Common myeloid progenitor, CD34-positive (primary cell): ENCODE measurements at regions not wholly inside any gene's neighbourhood (a gene's known extent, or its start where the extent isn't known, plus 50 kb on each side); places are given as distances from the start of the nearest gene placed in this dataset.

Source experiments
- CTCF ChIA-PET: fragments of 350-600 bp; sonication (Branson Sonifier 250); formaldehyde crosslinking; loops from one replicate; lab custom pipeline; 2021; ENCODE audit warnings: antibody characterized with exemption; lab: Charles Lee
- POLR2A ChIA-PET: fragments of 350-600 bp; sonication (Branson Sonifier 250); formaldehyde crosslinking; loops from one replicate; lab custom pipeline; 2021; ENCODE audit warnings: antibody characterized with exemption; lab: Charles Lee
- DNase-seq, 3 donors: peaks; one replicate each; pipeline versions ENCODE4 v3.0.0 to v3.0.0-alpha.2; 2013
- H3K27ac ChIP-seq, 2 experiments: 1 replicate in 1 of 2; 2 replicates in 1 of 2; pipeline ENCODE4 v1.7.0; 2013; ENCODE audit warnings: inconsistent platforms in 2 of 2, low read length in 2 of 2, mild to moderate bottlenecking in 2 of 2, low read depth in 1 of 2, moderate library complexity in 1 of 2; ENCODE audit not compliant: severe bottlenecking in 2 of 2, insufficient read depth in 1 of 2, poor library complexity in 1 of 2
- H3K27me3 ChIP-seq, 5 experiments: replicated peaks in 2 of 5; 1 replicate in 3 of 5; 2 replicates in 2 of 5; pipeline versions ENCODE4 v1.6.1 to v1.7.0; 2013; ENCODE audit warnings: low read length in 4 of 5, mild to moderate bottlenecking in 2 of 5, moderate library complexity in 2 of 5, inconsistent platforms in 1 of 5; ENCODE audit not compliant: insufficient read depth in 5 of 5, control insufficient read depth in 4 of 5
- H3K36me3 ChIP-seq, 4 experiments: 1 replicate in 2 of 4; 2 replicates in 2 of 4; pipeline versions ENCODE4 v1.6.1 to v1.7.0; 2013; ENCODE audit warnings: low read length in 3 of 4, control low read depth in 1 of 4, mild to moderate bottlenecking in 1 of 4; ENCODE audit not compliant: control insufficient read depth in 4 of 4, insufficient read depth in 4 of 4
- H3K4me1 ChIP-seq, 4 experiments: 1 replicate in 3 of 4; 2 replicates in 1 of 4; pipeline versions ENCODE4 v1.6.1 to v1.7.1; 2013; ENCODE audit warnings: low read length in 3 of 4, mild to moderate bottlenecking in 3 of 4, control low read depth in 1 of 4, inconsistent platforms in 1 of 4, moderate library complexity in 1 of 4; ENCODE audit not compliant: control insufficient read depth in 4 of 4, insufficient read depth in 4 of 4; ENCODE audit errors: control extremely low read depth in 1 of 4
- H3K4me3 ChIP-seq, 7 experiments: 1 replicate in 4 of 7; 2 replicates in 3 of 7; pipeline versions ENCODE4 v1.5.1 to v1.7.0; 2013; ENCODE audit warnings: mild to moderate bottlenecking in 7 of 7, low read length in 6 of 7, moderate library complexity in 6 of 7, inconsistent platforms in 2 of 7, low read depth in 2 of 7, control low read depth in 1 of 7; ENCODE audit not compliant: insufficient read depth in 4 of 7, control insufficient read depth in 1 of 7; ENCODE audit errors: extremely low read depth in 1 of 7
- H3K9me3 ChIP-seq, 5 experiments: 1 replicate in 4 of 5; 2 replicates in 1 of 5; pipeline versions ENCODE4 v1.6.1 to v1.7.1; 2013; ENCODE audit warnings: low read length in 4 of 5, mild to moderate bottlenecking in 2 of 5, inconsistent platforms in 1 of 5, low read depth in 1 of 5, moderate library complexity in 1 of 5; ENCODE audit not compliant: control insufficient read depth in 4 of 5, insufficient read depth in 2 of 5; ENCODE audit errors: control extremely low read depth in 1 of 5
- WGBS: methylation state at CpG from one replicate; pipeline ENCODE4 v1.1.5; 2013; ENCODE audit not compliant: insufficient coverage; 5-methylcytosine and 5-hydroxymethylcytosine counted together

- Histone ChIP-seq H3K4me1 (peaks cover 4 to 49% (median 33%) of the 10 kb centered on the region in 4 experiments), H3K36me3 (no peaks in the 10 kb centered on the region), H3K27ac (no peak overlapping the region), H3K4me3 (no peak overlapping the region), H3K9me3 (no peaks in the 10 kb centered on the region), H3K27me3 (no peaks in the 10 kb centered on the region)
- 97% methylated on average over 4 of the region's 4 CpGs for WGBS
- POLR2A ChIA-PET = no interaction called here
- CTCF ChIA-PET = no interaction called here
- DNase-seq = no peak
Measured at GRCh38 chr5:87076411-87076810, 191.3 kb upstream of the RASA1 start.

- H3K4me1 ChIP-seq = peaks cover 10 to 53% (median 37%) of the 10 kb centered on the region in 4 experiments
- no peaks in the 10 kb centered on the region for H3K9me3 ChIP-seq
- POLR2A ChIA-PET = no interaction called here
- no peak for DNase-seq
- H3K27ac ChIP-seq = no peak overlapping the region
- H3K36me3 ChIP-seq = no peaks in the 10 kb centered on the region
- no peaks in the 10 kb centered on the region for H3K27me3 ChIP-seq
- CTCF ChIA-PET = no interaction called here
- H3K4me3 ChIP-seq = no peak overlapping the region
- 100% methylated on average over 1 of the region's 2 CpGs for WGBS
Measured at GRCh38 chr5:87076931-87077330, 190.8 kb upstream of the RASA1 start.

GRCh38 chr5:87079219-87079618, 188.5 kb upstream of the RASA1 start:
- Histone ChIP-seq H3K27ac (no peak overlapping the region), H3K4me1 (peaks cover 17 to 62% (median 43%) of the 10 kb centered on the region in 4 experiments), H3K36me3 (no peaks in the 10 kb centered on the region), H3K4me3 (peak overlapping the region in 2 of 7 experiments; percentile 19 to 54), H3K9me3 (peaks cover 0 to 8% (median 0%) of the 10 kb centered on the region in 5 experiments), H3K27me3 (no peaks in the 10 kb centered on the region)
- POLR2A ChIA-PET = no interaction called here
- peak; percentile 58 to 88 (median 81) for DNase-seq
- CTCF ChIA-PET = interaction anchor here (0.7 to 1.5 kb wide), 3 partner anchors 9 to 259 kb away, joined by 3 to 5 read pairs (median 4); no protein-coding TSS in a partner anchor
- WGBS = 0% methylated on average over 1 of the region's 2 CpGs

- Histone ChIP-seq H3K9me3 (peaks cover 0 to 10% (median 0%) of the 10 kb centered on the region in 5 experiments), H3K27me3 (no peaks in the 10 kb centered on the region), H3K27ac (no peak overlapping the region), H3K4me3 (peak overlapping the region in 4 of 7 experiments; percentile 17 to 53 (median 32)), H3K4me1 (peaks cover 13 to 50% (median 38%) of the 10 kb centered on the region in 4 experiments), H3K36me3 (no peaks in the 10 kb centered on the region)
- POLR2A ChIA-PET = no interaction called here
- CTCF ChIA-PET = no interaction called here
- no CpG with 5 or more reads among the region's 3 CpGs for WGBS
- peak in 1 of 3 donors; percentile 23 for DNase-seq
Measured at GRCh38 chr5:87081016-87081415, 186.7 kb upstream of the RASA1 start.

- H3K36me3 ChIP-seq = no peaks in the 10 kb centered on the region
- no peaks in the 10 kb centered on the region for H3K27me3 ChIP-seq
- H3K4me1 ChIP-seq = peaks cover 13 to 50% (median 37%) of the 10 kb centered on the region in 4 experiments
- ChIA-PET CTCF (no interaction called here), POLR2A (no interaction called here)
- H3K27ac ChIP-seq = no peak overlapping the region
- 0% methylated on average over 1 of the region's 4 CpGs for WGBS
- peak; percentile 87 to 96 (median 95) for DNase-seq
- peak overlapping the region in 4 of 7 experiments; percentile 17 to 53 (median 32) for H3K4me3 ChIP-seq
- H3K9me3 ChIP-seq = peaks cover 0 to 10% (median 0%) of the 10 kb centered on the region in 5 experiments
Measured at GRCh38 chr5:87081511-87082372, 185.9 kb upstream of the RASA1 start.

- Histone ChIP-seq H3K27ac (no peak overlapping the region), H3K4me1 (no peaks in the 10 kb centered on the region), H3K27me3 (no peaks in the 10 kb centered on the region), H3K9me3 (no peaks in the 10 kb centered on the region), H3K4me3 (no peak overlapping the region), H3K36me3 (no peaks in the 10 kb centered on the region)
- POLR2A ChIA-PET = no interaction called here
- no CpG with 5 or more reads among the region's 2 CpGs for WGBS
- DNase-seq = no peak
- CTCF ChIA-PET = no interaction called here
Measured at GRCh38 chr5:87094347-87094746, 173.3 kb upstream of the RASA1 start.

GRCh38 chr5:87094833-87095232, 172.8 kb upstream of the RASA1 start:
- Histone ChIP-seq H3K27me3 (no peaks in the 10 kb centered on the region), H3K36me3 (no peaks in the 10 kb centered on the region), H3K9me3 (no peaks in the 10 kb centered on the region), H3K4me1 (no peaks in the 10 kb centered on the region), H3K27ac (no peak overlapping the region), H3K4me3 (no peak overlapping the region)
- WGBS = no CpG with 5 or more reads among the region's 4 CpGs
- ChIA-PET CTCF (no interaction called here), POLR2A (no interaction called here)
- no peak for DNase-seq
